GM23338 (cell line): ENCODE measurements at regions not wholly inside any gene's neighbourhood (a gene's known extent, or its start where the extent isn't known, plus 50 kb on each side); places are given as distances from the start of the nearest gene placed in this dataset.

ENCODE experiments used
- CREB1 ChIP-seq: fragments of 250-450 bp; sonication (Bioruptor Pico); IDR thresholded peaks from 2 replicates; pipeline ENCODE4 v1.5.0; 2020; ENCODE audit warnings: low read depth, mild to moderate bottlenecking, moderate library complexity
- EZH2phosphoT487 ChIP-seq: fragments of 200-600 bp; sonication (generic); IDR thresholded peaks from one replicate; pipeline ENCODE4 v1.8.1; 2018; ENCODE audit warnings: antibody characterized with exemption; ENCODE audit not compliant: unreplicated experiment
- REST ChIP-seq: IDR thresholded peaks from one replicate; pipeline ENCODE4 v1.6.1; 2018; ENCODE audit warnings: antibody characterized with exemption; ENCODE audit not compliant: unreplicated experiment
- STAT1 ChIP-seq: IDR thresholded peaks from one replicate; pipeline ENCODE4 v1.6.1; 2016; ENCODE audit warnings: antibody characterized with exemption; ENCODE audit not compliant: unreplicated experiment
- ZNF114 ChIP-seq: fragments of 250-450 bp; sonication (Bioruptor Pico); IDR thresholded peaks from 2 replicates; pipeline ENCODE4 v1.5.0; 2020; ENCODE audit warnings: mild to moderate bottlenecking, moderate library complexity
- ZNF462 ChIP-seq: fragments of 250-450 bp; sonication (Bioruptor Pico); IDR thresholded peaks from 2 replicates; pipeline ENCODE4 v1.5.0; 2020; ENCODE audit warnings: mild to moderate bottlenecking, moderate library complexity
- TF ChIP-seq, protein P1 (sequence below): IDR thresholded peaks from 2 replicates; pipeline ENCODE4 v1.6.1; 2016; ENCODE audit warnings: antibody characterized with exemption

DNA sequence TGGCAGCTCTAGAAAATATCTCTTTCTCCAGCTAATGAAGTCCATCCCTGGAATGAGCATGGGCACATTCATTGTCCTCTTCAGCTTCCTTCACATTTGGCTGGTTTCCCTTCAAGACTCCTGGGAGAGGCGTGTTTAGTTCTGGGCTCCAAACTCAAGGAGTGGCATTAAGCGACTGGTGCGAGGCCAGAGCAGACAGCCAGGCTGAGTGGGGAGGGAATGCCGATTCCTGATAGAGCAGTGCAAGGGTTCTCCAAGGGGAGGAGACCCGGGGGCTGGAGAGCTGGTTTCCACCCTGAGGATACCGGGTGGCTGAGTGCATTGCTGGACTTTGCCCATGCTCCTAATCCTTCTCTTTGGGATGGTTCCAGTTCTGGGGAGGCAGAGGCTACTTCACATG is 372.1 kb downstream of the RPS24 start (continued):
- TF ChIP-seq ZNF462 (CRISPR knock-in tag) (no peak), CREB1 (CRISPR knock-in tag) (no peak), ZNF114 (CRISPR knock-in tag) (no peak), EZH2phosphoT487 (no peak), REST (no peak), STAT1 (no peak)
- TF ChIP-seq, protein P1, sequence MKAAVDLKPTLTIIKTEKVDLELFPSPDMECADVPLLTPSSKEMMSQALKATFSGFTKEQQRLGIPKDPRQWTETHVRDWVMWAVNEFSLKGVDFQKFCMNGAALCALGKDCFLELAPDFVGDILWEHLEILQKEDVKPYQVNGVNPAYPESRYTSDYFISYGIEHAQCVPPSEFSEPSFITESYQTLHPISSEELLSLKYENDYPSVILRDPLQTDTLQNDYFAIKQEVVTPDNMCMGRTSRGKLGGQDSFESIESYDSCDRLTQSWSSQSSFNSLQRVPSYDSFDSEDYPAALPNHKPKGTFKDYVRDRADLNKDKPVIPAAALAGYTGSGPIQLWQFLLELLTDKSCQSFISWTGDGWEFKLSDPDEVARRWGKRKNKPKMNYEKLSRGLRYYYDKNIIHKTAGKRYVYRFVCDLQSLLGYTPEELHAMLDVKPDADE = no peak
